HG02981 (cell line): ENCODE measurements at regions not wholly inside any gene's neighbourhood (a gene's known extent, or its start where the extent isn't known, plus 50 kb on each side); places are given as distances from the start of the nearest gene placed in this dataset.
"Not testable (repeated sequence)": the region's sequence is repeated elsewhere in the genome, so short reads cannot be mapped to it uniquely, and the experiment has no call there.

Source experiments
- ATAC-seq: cut with Tn5 transposase; IDR thresholded peaks from one replicate; pipeline ENCODE4 v1.9.1; 2021; ENCODE audit warnings: mild to moderate bottlenecking, moderate library complexity; ENCODE audit not compliant: unreplicated experiment

- ATAC-seq = no peak
These were observed 198.7 kb upstream of the MYLIP start for GRCh38 chr6:15930207-15930606.

DNA sequence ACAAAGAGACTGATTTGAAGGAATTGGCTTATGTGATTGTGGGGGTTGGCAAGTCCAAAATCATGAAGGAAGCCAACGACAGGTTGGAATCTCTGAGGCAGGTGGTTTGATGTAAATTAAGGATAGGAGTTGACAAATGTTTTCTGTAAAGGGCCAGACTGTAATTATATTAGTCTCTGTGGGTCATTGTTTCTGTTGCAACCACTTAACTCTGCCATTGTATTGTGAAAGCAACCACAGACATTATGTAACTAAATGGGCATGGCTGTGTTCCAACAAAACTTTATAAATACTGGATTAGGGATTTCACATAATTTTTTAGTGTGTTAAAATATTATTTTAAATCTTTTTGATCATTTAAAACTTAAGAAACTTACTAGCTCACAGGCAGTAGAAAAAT lies 199.2 kb upstream of the MYLIP start:
- no peak for ATAC-seq

GRCh38 chr6:15927531-15928225 lies 201.2 kb upstream of the MYLIP start:
- no peak for ATAC-seq

GRCh38 chr6:15926256-15926655 lies 202.6 kb upstream of the MYLIP start:
- ATAC-seq = no peak

- no peak for ATAC-seq
These were observed 204.0 kb upstream of the MYLIP start for GRCh38 chr6:15924893-15925292.

DNA sequence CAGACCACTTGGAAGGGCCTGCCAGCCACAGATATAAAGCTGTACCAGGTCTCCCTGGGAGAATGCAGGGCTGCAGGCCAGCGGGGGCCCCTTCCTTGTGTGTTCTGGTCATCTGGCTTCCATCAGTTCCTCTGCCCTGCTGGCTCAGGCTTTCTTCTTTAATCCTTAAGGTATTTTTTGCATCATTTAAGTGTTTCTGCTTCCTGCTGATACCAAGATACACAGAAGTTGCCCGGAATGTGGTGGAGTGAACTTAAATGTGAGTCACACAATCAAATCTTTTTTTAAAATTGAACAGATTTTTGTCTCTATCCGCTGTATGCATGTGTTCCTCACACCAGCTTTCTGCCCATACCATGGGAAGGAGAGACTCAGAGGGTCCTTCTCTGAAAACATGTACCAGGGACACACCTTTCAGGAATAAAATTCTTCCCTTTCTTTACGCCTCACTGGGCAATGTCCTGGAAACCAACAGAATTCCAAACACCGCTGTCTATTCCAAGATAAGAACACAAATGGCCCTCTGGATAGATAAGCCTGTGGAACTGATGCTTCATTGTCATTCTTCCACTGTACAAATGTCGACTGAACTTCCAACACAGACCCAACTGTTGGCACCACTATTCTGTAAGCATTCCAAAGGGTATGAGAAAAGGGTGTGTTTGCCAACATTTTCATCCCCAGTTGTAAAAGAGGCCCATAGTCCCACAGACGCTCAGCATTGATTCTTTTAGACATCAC lies 206.2 kb upstream of the MYLIP start:
- no peak for ATAC-seq

GRCh38 chr6:15921243-15921642 lies 207.6 kb upstream of the MYLIP start:
- no peak for ATAC-seq

GRCh38 chr6:15916581-15916980 lies 212.3 kb upstream of the MYLIP start:
- no peak for ATAC-seq

DNA sequence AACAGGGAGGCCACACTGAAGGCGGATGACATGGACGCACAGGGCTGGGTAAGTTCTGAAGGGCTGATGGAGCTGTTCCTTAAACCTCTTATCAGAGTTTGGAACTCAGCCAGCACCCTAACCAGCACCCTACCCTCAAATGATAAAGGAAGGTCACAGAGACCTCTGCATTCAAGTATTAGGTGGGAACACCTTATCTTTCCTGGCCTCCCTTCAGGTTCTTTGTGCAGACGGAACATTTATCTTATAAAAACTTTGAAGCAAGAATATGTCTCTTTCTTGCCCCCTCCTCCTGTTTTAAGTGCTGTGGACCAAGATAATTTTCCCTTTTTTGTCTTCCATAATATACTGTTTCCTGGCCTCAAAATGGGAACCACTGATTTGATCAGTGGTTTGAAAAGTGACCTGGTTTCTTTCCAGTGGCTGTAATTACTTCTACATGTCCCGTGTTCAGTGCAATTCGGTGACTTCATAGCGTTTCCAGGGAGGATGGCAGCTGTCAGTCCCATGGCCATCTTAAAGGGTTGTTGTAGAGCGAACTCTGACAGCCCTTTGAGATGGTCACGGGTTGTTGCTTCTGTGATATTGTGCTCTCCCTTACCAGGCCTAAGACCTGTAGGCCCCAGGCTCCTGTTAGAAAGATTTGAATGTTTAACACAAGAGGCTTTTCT lies 213.2 kb upstream of the MYLIP start:
- no peak for ATAC-seq

- no peak for ATAC-seq
These were observed 214.3 kb upstream of the MYLIP start for GRCh38 chr6:15914553-15914952.

- ATAC-seq = no peak
These were observed 215.3 kb upstream of the MYLIP start for GRCh38 chr6:15913573-15913972.

- ATAC-seq = no peak
These were observed 216.1 kb upstream of the MYLIP start for GRCh38 chr6:15912505-15913400.

DNA sequence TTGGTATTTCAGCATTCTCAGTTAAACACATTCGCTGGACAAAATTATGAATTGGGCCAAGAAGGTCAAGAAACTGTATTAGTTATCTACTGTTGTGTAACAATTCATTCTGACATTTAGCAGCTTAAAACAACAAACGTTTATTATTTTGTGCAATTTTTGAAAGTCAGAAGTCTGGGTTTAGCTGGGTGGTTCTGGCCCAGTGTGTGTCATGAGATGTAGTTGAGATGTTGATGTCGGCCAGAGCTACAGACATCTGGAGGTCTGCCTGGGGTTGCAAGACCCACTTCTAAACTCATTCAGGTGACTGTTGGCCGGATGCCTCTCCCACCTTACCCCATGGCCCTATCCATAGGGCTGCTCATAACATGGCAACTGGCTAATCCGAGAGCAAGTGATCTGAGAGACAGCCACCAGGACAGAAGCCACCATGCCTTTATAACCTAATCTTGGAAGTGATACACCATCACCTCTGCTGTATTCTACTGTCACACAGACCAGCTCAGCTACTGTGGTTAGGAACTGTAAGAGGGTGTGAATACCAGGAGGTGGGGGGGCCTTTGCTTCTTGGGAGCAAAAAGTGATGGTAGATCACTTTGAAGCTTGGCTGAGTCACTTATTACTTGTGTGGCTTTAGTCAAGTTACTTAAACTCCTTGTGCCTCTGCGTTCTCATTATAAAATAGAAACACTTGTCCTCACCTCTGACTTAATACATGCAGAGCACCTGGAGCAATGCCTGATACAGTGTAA lies 217.0 kb upstream of the MYLIP start:
- ATAC-seq = no peak

DNA sequence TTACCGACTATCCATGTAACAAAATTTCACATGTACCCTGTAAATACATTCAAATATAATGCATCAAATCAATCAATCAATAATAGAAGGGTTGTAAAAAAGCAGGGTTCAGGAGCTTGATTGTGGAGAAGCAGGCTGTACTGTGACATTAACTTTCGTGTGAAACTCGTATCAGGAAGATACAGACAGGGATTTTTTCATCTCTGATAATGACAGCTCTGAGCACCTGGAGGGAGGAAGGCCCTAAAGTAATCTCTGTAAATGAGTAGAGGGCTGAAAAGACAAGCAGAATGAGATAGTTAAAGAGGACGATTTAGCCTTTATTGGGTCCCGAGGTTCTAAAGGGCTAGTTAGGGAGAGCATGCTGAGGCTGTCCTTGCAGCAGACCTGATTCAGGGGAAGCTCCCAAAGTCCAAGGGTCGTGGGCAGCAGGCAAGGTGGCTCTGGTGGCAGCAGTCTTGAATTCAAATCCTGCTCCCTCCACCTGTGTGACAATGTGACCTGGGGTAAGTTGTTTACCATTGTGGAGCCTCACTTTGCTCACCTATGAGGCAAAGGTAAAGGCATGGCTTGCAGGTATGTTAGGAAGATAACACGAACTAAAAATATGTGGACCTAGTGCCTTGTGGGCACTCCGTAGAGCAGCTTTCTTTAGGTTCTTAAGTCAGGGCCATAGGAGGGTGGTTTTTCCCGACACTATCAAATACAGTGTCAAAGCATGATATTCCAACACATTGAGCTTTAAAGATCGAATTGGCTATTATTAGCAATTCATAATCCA lies 219.4 kb upstream of the MYLIP start:
- ATAC-seq = no peak

DNA sequence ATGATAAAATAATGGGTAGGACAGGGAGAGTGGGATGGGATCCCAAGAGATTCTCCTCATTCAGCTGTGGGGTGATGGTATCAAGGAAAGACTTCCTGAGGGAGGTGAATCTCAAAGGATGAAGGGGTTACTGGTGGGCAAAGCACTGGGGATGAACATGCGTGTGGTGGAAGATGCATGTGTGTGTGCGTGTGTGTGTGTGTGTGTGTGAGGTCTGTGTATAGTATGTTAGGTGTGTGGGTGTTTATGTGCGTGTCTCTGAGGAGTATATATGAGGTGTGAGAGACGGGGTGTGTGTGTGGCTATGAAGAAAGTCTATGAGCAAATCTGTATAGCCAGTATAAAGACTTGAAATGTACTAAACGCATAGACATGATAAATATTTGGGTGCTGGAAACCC lies 220.0 kb upstream of the MYLIP start:
- no peak for ATAC-seq

- ATAC-seq = no peak
These were observed 220.9 kb upstream of the MYLIP start for GRCh38 chr6:15907914-15908518.

DNA sequence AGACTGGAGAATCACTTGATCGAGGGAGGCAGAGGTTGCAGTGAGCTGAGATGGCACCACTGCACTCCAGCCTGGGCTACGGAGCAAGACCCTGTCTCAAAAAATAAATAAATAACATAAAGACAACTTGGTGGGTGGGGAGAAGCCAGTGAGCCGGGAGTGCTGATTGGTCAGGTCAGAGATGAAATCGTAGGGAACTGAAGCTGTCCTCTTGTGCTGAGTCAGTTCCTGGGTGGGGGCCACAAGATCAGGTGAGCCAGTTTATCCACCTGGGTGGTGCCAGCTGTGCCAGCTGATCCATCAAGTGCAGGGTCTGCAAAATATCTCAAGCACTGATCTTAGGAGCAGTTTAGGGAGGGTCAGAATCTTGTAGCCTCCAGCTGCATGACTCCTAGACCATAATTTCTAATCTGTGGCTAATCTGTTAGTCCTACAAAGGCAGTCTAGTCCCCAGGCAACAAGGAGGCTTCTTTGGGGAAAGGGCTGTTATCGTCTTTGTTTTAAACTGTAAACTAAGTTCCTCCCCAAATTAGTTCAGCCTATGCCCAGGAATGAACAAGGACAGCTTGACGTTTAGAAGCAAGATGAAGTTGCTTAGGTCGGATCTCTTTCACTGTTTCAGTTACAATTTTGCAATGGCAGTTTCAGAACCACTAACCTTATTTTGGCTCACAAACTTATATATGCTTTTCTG lies 221.5 kb upstream of the MYLIP start:
- ATAC-seq = not testable (repeated sequence)

- ATAC-seq = no peak
These were observed 222.4 kb upstream of the MYLIP start for GRCh38 chr6:15906420-15907016.
